GM18951 (cell line): ENCODE measurements at regions not wholly inside any gene's neighbourhood (a gene's known extent, or its start where the extent isn't known, plus 50 kb on each side); places are given as distances from the start of the nearest gene placed in this dataset.

ENCODE experiments used
- POLR2A ChIP-seq: IDR thresholded peaks from 4 replicates; pipeline ENCODE4 v1.6.1; 2011; ENCODE audit warnings: mild to moderate bottlenecking; ENCODE audit not compliant: insufficient read length, insufficient read depth; ENCODE audit errors: extremely low read depth
- in situ Hi-C: fragments of 300-500 bp; cut with MboI; formaldehyde crosslinking; loops from one replicate; pipeline ENCODE4 v1.12.0; 2022; ENCODE audit warnings: low sequenced_read_pairs, mixed read lengths, inconsistent platforms; ENCODE audit not compliant: unreplicated experiment

DNA sequence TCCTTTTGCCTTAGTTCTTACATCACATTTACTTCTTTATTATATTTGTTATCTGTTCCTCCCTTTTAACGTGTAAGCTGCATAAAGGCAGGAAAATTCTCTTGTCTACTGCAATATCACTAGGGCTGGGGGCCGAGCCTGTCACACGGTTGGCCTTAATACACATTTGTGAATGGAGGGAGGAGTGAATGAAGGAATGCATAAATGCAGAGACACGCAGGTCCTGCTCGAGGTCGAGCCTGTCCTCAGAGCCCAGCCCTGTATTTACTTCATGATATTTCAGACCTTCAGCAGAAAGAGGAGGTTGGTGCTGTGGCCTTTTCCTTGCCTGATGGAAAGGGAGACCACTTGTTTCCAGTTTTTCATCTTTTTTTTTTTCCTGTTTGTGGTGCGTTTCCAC lies 671.3 kb downstream of the PTPRU start:
- TF ChIP-seq POLR2A, result no peak
- in situ Hi-C loops, result no loop called here

GRCh38 chr1:29906927-29907326 lies 670.6 kb downstream of the PTPRU start:
- in situ Hi-C loops, result no loop called here
- TF ChIP-seq POLR2A, result no peak

DNA sequence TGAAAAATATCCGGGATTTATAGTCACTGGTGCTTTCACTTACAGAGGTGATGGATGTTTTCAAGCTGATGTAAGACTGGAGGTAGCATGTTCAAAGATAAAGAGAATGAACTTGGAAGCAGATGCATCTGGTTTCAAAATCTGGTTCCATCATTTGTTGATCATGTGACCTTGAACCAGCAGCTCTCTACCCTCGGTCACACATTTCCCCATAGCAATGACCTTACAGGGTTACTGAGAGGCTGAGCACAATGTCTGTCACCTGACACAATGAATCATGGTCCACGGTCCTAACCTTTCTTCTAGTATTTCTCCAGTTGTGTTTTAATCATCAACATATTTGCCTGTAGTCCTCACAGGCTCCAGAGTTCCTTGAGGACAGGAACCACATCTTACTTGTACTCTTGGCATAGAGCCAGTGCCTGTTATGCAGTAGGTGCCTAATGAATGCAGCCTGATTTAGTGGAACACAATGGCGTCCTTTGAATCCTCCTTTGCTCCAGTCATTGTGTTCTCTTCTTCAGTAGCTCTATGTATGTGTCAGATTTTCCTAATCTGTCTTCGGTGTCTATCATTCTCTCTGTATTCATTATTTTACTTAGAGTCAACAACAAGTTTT lies 667.3 kb downstream of the PTPRU start:
- in situ Hi-C loops, result no loop called here
- TF ChIP-seq POLR2A, result no peak

DNA sequence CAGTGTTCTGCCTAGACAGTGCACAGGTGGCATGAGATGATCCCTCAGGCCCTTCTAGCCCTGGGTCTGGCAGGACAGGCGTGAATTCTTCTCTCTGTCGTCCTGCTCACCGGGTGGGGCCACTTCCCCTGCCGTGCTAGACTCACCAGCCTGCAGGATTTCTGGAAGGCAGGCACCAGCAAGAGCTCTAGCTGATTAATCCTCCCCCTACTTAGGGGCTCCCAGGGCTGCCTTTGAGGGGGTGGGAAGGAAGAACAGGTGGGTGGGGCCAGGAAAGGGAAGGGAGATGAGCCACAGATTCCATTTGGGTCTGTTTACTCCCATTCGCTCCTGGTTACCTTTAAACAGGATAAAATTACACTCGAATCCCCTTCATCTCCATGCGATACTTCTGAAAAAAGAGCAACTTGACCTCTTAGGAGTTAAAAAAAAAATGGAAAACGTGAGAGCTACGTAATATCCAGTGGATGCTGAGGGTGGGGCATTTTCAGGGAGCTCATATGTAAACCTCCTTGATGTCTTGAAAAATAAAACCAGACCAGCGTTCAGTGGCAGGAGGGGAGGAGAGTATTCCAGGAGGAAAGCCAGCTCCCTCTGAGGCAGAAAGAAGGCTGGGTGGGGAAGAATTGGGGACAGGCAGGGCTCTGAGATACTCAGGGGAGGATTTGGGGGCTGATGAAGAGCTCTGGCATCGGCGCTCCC lies 665.5 kb downstream of the PTPRU start:
- in situ Hi-C loops, result no loop called here
- no peak for TF ChIP-seq POLR2A

GRCh38 chr1:29900712-29901111 lies 664.4 kb downstream of the PTPRU start:
- TF ChIP-seq POLR2A, result no peak
- in situ Hi-C loops, result no loop called here

- in situ Hi-C loops, result no loop called here
- no peak for TF ChIP-seq POLR2A
Observed at GRCh38 chr1:29900104-29900679, 663.9 kb downstream of the PTPRU start.

GRCh38 chr1:29896791-29897714 lies 660.7 kb downstream of the PTPRU start:
- TF ChIP-seq POLR2A, result no peak

GRCh38 chr1:29896300-29896699 lies 660.0 kb downstream of the PTPRU start:
- TF ChIP-seq POLR2A, result no peak
- in situ Hi-C loops, result no loop called here

More at GRCh38 chr1:29896791-29897714, 660.7 kb downstream of the PTPRU start:
- in situ Hi-C loops, result no loop called here

DNA sequence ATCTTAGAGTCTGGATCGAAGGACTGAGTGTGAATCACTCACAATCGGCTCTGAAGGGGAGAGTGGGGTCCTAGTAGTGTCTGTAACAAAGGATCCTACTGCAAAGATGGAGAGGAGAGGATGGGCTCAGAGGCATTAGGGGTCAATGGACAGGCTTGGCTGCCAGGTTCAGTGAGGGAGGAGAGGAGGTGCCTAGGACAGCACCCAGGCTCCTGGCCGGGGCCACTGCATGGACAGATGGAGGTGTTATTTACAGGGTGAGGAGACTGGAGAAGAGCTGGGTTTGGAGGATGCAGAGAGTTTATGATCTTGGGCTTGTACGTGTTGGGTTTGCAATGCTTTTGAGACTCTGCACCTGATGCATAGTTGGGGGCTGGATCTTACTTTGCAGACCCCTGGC lies 658.9 kb downstream of the PTPRU start:
- in situ Hi-C loops, result no loop called here
- no peak for TF ChIP-seq POLR2A

DNA sequence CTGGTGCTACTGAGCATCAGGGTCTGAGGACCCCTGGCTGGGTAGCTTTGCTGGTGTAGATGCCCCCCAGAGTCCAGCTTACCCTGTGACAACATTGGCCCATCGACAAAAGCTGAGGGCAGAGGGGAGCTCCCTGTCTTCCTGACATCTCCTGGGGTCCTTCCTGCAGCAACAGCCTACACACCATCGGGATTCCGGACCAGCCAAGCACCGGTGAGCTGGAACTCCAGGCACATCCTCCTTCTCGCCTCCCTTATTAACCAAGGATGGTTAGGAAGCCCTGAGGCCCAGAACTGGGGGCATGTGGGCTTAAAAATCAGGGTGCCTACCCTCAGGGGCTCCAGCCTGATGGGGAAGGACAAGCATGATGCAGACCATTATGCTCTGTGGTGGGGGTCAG lies 658.0 kb downstream of the PTPRU start:
- in situ Hi-C loops, result no loop called here
- no peak for TF ChIP-seq POLR2A

DNA sequence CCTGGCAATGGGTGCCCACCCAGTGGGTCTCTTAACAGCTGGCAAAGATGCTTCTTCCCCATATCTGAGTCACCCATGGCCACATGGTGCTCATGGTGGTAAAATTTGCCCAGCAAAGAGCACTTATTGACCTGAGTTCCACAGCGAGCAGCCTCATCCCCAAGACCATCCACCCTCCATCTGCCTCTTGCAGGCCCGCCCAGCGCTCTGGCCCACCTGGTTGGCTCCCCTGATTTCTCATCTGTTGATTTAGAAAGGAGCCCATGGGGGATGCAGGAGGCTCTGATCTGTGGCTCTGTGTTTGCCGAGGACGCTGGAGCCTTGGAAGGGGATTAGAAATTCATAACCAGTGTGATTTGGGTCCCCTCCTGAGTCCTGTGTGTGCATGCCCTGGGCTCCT lies 657.5 kb downstream of the PTPRU start:
- no peak for TF ChIP-seq POLR2A
- in situ Hi-C loops, result no loop called here

DNA sequence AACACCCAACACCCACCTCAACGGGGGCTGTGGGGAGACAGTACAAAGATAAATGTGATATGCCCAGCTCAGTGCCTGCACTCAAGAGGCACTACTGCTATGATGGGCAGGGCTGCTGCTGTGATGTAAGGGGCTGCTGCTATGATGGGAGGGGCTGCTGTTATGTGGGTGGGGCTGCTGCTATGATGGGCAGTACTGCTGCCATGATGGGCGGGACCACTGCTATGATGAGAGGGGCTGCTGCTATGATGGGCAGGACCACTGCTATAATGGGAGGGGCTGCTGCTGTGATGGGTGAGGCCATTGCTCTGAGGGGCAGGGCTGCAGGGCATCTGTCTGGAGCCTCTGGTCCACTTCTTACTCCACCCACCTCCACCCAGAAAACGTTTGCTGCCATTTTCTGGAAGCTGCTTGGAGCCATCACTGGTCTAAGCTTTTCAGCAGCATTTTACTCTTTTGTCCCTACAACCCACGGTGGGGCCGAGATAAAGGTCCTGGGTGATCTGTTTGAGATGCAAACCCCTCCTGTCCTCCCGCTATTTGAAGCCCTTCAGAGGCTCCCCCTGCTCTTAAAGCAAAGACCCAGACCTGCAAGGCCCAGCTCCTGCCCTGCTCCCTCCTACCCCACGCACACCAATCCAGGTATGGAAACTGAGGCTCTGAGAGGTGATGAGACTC lies 656.9 kb downstream of the PTPRU start:
- in situ Hi-C loops, result no loop called here
- no peak for TF ChIP-seq POLR2A

DNA sequence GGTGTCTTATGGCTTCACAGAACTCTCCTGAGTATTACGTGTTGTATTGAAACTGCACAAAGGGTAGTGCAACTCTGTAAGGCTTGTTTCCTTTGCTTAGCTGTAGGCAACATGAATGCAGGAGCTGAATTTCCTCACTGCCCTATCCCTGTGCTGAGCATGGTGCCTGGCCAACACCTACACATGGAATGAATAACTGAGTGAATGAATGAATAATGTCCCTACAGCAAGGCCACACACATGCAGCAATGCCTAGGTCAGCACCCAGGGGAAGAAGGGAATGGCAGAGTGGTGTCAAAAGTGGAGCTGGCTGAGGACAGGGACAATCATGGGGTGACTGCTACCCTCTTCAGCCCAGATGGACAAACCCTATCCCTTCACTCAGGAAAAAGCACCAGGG lies 655.9 kb downstream of the PTPRU start:
- in situ Hi-C loops, result no loop called here
- no peak for TF ChIP-seq POLR2A
